ENCODE measurements at regions not wholly inside any gene's neighbourhood (a gene's known extent, or its start where the extent isn't known, plus 50 kb on each side); places are given as distances from the start of the nearest gene placed in this dataset.

GRCh38 chrX:39519030-39519488 is 578.7 kb downstream of the BCOR start:
- TF ChIP-seq CTCF (IDR thresholded peaks at IDR 0.05; ENCODE audit: insufficient read depth, low read length, poor library complexity, severe bottlenecking) (no peak), EZH2phosphoT487 (conservative IDR thresholded peaks at IDR 0.05; ENCODE audit: low read length) (no peak)
